Lung (tissue), 11 donors: ENCODE measurements at regions not wholly inside any gene's neighbourhood (a gene's known extent, or its start where the extent isn't known, plus 50 kb on each side); places are given as distances from the start of the nearest gene placed in this dataset.
A peak's percentile ranks its signal among the peaks of the same experiment; 100 is the strongest.

Experiments
- ATAC-seq: fragments of 200-7000 bp; cut with Tn5 transposase; one replicate; pipeline ENCODE4 v1.9.1; 2020; ENCODE audit warnings: moderate number of reproducible peaks; ENCODE audit not compliant: insufficient read depth, low FRiP score
- DNase-seq, 3 donors: peaks; one replicate each; pipeline ENCODE4 v3.0.0-alpha.2; 2013 to 2017
- H3K27ac ChIP-seq, 2 donors: one replicate each; pipeline ENCODE4 v1.5.1; 2013; ENCODE audit warnings: mild to moderate bottlenecking in 2 of 2, moderate library complexity in 2 of 2, control low read depth in 1 of 2, inconsistent platforms in 1 of 2, low read depth in 1 of 2, low read length in 1 of 2
- H3K27me3 ChIP-seq, 3 donors: one replicate each; pipeline ENCODE4 v1.5.1; 2013; ENCODE audit warnings: low read length in 2 of 3; ENCODE audit not compliant: control insufficient read depth in 3 of 3, insufficient read depth in 3 of 3
- H3K36me3 ChIP-seq, 4 donors: one replicate each; pipeline ENCODE4 v1.5.1; 2013; ENCODE audit warnings: low read length in 4 of 4, mild to moderate bottlenecking in 1 of 4, moderate library complexity in 1 of 4; ENCODE audit not compliant: control insufficient read depth in 4 of 4, insufficient read depth in 4 of 4
- H3K4me1 ChIP-seq, 5 donors: one replicate each; pipeline ENCODE4 v1.5.1; 2013; ENCODE audit warnings: low read length in 5 of 5, mild to moderate bottlenecking in 2 of 5, moderate library complexity in 1 of 5; ENCODE audit not compliant: control insufficient read depth in 5 of 5, insufficient read depth in 5 of 5
- H3K4me3 ChIP-seq: one replicate; pipeline ENCODE4 v1.5.1; 2013; ENCODE audit warnings: mild to moderate bottlenecking, control low read depth, moderate library complexity
- H3K9ac ChIP-seq, 2 donors: one replicate each; pipeline ENCODE4 v1.5.1; 2013; ENCODE audit warnings: low read length in 2 of 2, control low read depth in 1 of 2; ENCODE audit not compliant: insufficient read depth in 1 of 2
- H3K9me3 ChIP-seq, 4 donors: one replicate each; pipeline ENCODE4 v1.5.1; 2013; ENCODE audit warnings: low read length in 3 of 4, mild to moderate bottlenecking in 1 of 4, moderate library complexity in 1 of 4; ENCODE audit not compliant: control insufficient read depth in 4 of 4, insufficient read depth in 3 of 4
- WGBS, 2 donors: extraction: QIAGEN DNeasy Blood & Tissue Kit; methylation state at CpG; one replicate each; pipeline ENCODE4 v1.1.7; 2013; 5-methylcytosine and 5-hydroxymethylcytosine counted together
- TF ChIP-seq, protein P1 (sequence below): IDR thresholded peaks from 2 replicates; pipeline ENCODE4 v1.5.1; 2012; ENCODE audit warnings: mild to moderate bottlenecking; ENCODE audit errors: control extremely low read depth, extremely low read depth
- donor health status: control.
- donor health status: control.
- donor health status: Bipolar disorder and iron deficiency.
- donor health status: healthy.
- donor health status: DM: yes; HTN: yes; CAD: no.

DNA sequence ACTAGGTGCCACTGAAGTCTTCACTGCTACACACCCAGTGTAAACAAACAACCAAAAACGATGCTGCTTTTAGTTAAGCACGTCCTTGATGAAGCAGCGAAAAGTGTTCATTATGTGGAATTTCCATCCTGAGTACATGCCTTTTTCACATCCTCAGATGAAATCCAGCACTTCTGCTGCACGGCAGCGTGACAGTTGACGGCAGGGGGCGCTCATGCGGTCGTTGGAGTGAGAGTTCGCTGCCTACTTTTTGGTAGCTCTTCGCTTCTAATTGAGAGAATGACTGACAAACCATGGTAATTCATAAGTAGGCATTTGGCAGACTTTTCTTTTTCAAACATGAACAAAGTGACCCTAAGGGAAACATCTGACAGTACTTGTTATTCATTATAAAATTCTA lies 1124.9 kb downstream of the EFNB2 start:
- Histone ChIP-seq H3K9ac (no peak overlapping the region), H3K9me3 (no peaks in the 10 kb centered on the region), H3K36me3 (no peaks in the 10 kb centered on the region), H3K4me1 (no peaks in the 10 kb centered on the region), H3K27ac (no peak overlapping the region), H3K27me3 (no peaks in the 10 kb centered on the region), H3K4me3 (no peak overlapping the region)
- DNase-seq (peak; percentile 22 to 47 (median 31)), ATAC-seq (no peak)
- WGBS, 2 donors: 48 to 65% methylated on average over 11 of the region's 11 CpGs
- TF ChIP-seq, protein P1, sequence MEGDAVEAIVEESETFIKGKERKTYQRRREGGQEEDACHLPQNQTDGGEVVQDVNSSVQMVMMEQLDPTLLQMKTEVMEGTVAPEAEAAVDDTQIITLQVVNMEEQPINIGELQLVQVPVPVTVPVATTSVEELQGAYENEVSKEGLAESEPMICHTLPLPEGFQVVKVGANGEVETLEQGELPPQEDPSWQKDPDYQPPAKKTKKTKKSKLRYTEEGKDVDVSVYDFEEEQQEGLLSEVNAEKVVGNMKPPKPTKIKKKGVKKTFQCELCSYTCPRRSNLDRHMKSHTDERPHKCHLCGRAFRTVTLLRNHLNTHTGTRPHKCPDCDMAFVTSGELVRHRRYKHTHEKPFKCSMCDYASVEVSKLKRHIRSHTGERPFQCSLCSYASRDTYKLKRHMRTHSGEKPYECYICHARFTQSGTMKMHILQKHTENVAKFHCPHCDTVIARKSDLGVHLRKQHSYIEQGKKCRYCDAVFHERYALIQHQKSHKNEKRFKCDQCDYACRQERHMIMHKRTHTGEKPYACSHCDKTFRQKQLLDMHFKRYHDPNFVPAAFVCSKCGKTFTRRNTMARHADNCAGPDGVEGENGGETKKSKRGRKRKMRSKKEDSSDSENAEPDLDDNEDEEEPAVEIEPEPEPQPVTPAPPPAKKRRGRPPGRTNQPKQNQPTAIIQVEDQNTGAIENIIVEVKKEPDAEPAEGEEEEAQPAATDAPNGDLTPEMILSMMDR: no peak

DNA sequence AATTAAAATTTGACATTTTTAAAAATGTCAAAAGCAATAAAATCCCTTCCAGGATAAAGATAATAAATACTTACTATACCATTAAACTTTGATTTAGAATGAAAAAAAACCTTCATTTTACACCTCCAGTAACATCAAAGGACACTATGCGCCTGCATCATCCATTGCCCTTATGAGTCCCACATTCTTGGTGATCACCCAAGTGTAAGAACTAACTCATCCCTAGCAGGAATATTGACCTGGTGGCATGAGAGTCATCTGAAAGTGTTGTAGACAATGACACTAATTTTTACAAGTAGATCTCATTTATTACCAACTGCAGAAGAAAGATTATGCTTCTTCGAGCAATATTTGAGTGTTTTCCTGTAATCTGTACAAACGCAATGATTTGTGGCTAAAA lies 1128.9 kb downstream of the EFNB2 start:
- no peaks in the 10 kb centered on the region for H3K36me3 ChIP-seq
- no peak overlapping the region for H3K27ac ChIP-seq
- ATAC-seq (no peak), DNase-seq (no peak)
- TF ChIP-seq, protein P1: no peak
- no peaks in the 10 kb centered on the region for H3K9me3 ChIP-seq
- 55 to 75% methylated on average over 3 of the region's 3 CpGs for WGBS, 2 donors
- H3K4me3 ChIP-seq: no peak overlapping the region
- H3K4me1 ChIP-seq: no peaks in the 10 kb centered on the region
- H3K27me3 ChIP-seq: no peaks in the 10 kb centered on the region
- no peak overlapping the region for H3K9ac ChIP-seq

DNA sequence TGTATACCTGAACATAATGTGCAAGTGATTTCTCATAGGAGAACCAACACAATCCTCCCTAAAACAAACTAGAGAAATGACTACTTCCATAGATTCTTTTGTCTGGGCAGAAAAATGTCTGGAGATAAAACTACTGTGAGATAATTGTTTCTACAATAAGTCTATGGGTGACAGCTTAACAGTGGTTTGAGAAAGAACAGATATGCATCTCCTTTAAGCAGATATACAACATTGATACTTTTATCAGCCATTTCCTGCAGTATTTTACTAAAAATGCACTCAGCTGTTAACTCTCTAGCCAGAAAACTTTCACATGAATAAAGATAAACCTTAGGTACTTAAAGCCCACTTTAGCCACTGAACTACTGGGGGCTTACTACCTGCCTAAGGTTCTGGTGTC lies 1132.4 kb downstream of the EFNB2 start:
- Histone ChIP-seq H3K4me3 (no peak overlapping the region), H3K36me3 (no peaks in the 10 kb centered on the region), H3K4me1 (no peaks in the 10 kb centered on the region), H3K9me3 (no peaks in the 10 kb centered on the region), H3K9ac (no peak overlapping the region), H3K27me3 (no peaks in the 10 kb centered on the region), H3K27ac (no peak overlapping the region)
- TF ChIP-seq, protein P1: no peak
- ATAC-seq (no peak), DNase-seq (no peak)

DNA sequence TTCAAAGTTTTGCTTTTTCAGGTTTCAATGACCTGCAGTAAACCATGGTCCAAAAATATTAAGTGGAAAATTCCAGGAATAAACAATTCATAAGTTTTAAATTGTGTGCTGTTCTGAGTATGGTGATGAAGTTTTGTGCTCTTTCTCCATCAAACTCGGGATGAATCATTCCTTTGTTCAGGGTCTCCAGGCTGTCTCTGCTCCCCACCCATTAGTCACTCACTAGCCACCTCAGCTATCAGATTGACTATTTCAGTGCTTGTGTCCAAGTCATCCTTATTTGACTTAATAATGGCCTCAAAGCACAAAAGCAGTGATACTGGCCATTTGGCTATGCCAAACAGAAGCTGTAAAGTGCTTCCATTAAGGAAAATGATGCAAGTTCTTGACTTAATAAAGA lies 1140.4 kb downstream of the EFNB2 start:
- TF ChIP-seq, protein P1: no peak
- WGBS, 2 donors: 87 to 92% methylated on average over 1 of the region's 1 CpG
- no peak for ATAC-seq
- H3K9ac ChIP-seq: no peak overlapping the region
- H3K27ac ChIP-seq: no peak overlapping the region
- DNase-seq: no peak
- H3K4me1 ChIP-seq: no peaks in the 10 kb centered on the region
- no peaks in the 10 kb centered on the region for H3K9me3 ChIP-seq
- H3K4me3 ChIP-seq: no peak overlapping the region
- H3K36me3 ChIP-seq: no peaks in the 10 kb centered on the region
- no peaks in the 10 kb centered on the region for H3K27me3 ChIP-seq
